ENCODE measurements at regions not wholly inside any gene's neighbourhood (a gene's known extent, or its start where the extent isn't known, plus 50 kb on each side); places are given as distances from the start of the nearest gene placed in this dataset.

DNA sequence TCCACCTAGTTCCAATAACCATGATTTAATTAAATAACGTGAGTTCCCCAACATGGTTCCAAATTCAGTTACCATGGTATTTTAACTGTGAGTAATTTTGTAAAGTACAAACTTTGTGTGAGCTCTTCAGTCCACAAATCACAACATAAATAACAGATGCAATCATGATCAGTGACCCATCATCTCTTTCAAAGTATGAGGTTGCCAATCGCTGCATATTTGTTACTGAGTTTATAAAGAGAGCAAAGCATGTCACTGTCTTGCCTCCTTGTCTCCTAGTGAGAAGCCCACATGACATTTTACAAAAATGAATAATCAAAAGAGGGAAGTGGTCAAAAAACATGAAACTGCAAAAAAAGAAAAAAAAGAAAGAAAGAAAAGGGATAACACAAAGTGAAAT, 69.1 kb upstream of the PDSS1 start:
- TF ChIP-seq, protein P1, sequence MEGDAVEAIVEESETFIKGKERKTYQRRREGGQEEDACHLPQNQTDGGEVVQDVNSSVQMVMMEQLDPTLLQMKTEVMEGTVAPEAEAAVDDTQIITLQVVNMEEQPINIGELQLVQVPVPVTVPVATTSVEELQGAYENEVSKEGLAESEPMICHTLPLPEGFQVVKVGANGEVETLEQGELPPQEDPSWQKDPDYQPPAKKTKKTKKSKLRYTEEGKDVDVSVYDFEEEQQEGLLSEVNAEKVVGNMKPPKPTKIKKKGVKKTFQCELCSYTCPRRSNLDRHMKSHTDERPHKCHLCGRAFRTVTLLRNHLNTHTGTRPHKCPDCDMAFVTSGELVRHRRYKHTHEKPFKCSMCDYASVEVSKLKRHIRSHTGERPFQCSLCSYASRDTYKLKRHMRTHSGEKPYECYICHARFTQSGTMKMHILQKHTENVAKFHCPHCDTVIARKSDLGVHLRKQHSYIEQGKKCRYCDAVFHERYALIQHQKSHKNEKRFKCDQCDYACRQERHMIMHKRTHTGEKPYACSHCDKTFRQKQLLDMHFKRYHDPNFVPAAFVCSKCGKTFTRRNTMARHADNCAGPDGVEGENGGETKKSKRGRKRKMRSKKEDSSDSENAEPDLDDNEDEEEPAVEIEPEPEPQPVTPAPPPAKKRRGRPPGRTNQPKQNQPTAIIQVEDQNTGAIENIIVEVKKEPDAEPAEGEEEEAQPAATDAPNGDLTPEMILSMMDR (IDR thresholded peaks at IDR 0.05 in 2 of 3, conservative IDR thresholded peaks at IDR 0.05 in 1 of 3; ENCODE audit: borderline replicate concordance in 1 of 3, insufficient read depth in 1 of 3, low read depth in 2 of 3, low read length in 2 of 3): no peak
- no peak for TF ChIP-seq FOSL1 (IDR thresholded peaks at IDR 0.05; ENCODE audit: low read depth)
- no peak for TF ChIP-seq POLR2A (IDR thresholded peaks at IDR 0.05; ENCODE audit: borderline replicate concordance, extremely low read depth, insufficient read depth, insufficient read length)
- TF ChIP-seq EZH2 (IDR thresholded peaks at IDR 0.05): no peak
- TF ChIP-seq POLR2AphosphoS5 (IDR thresholded peaks at IDR 0.05; ENCODE audit: low read depth, low read length): no peak
- no peak for TF ChIP-seq ZNF274 (IDR thresholded peaks at IDR 0.05; ENCODE audit: low read depth, low read length)
- TF ChIP-seq, protein P2, sequence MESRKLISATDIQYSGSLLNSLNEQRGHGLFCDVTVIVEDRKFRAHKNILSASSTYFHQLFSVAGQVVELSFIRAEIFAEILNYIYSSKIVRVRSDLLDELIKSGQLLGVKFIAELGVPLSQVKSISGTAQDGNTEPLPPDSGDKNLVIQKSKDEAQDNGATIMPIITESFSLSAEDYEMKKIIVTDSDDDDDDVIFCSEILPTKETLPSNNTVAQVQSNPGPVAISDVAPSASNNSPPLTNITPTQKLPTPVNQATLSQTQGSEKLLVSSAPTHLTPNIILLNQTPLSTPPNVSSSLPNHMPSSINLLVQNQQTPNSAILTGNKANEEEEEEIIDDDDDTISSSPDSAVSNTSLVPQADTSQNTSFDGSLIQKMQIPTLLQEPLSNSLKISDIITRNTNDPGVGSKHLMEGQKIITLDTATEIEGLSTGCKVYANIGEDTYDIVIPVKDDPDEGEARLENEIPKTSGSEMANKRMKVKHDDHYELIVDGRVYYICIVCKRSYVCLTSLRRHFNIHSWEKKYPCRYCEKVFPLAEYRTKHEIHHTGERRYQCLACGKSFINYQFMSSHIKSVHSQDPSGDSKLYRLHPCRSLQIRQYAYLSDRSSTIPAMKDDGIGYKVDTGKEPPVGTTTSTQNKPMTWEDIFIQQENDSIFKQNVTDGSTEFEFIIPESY (IDR thresholded peaks at IDR 0.05; ENCODE audit: extremely low read depth, insufficient replicate concordance, low read length): no peak
- TF ChIP-seq YY1 (IDR thresholded peaks at IDR 0.05; ENCODE audit: extremely low read depth, insufficient replicate concordance, low read depth, low read length): no peak

Data from HCT116 (cell line).